ENCODE measurements at regions not wholly inside any gene's neighbourhood (a gene's known extent, or its start where the extent isn't known, plus 50 kb on each side); places are given as distances from the start of the nearest gene placed in this dataset.
A peak's percentile ranks its signal among the peaks of the same experiment; 100 is the strongest.

DNA sequence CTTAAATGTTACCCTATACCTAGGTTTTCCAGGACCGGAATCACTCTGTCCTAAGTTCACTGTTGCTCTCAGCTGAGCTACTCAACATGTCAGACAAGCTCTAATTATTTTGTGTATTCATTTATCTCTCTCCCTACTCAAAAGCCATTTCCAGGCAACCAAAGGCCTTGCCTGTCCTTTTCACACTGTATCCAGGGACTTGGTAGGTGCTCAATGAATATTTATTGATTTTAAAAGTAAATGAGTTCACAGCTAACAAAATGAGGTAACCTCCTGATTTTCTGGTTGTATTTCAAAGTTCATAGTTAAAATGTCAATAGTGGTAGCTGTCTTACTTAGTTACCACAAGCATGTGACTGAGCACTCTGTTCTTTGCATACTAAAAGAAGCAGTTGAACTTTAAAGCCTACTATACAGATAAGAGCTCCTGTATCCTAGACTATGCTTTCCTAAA, 522.2 kb downstream of the ACTL7B start:
- ChIA-PET CTCF (interaction anchor here (0.7 to 1.0 kb wide), 2 partner anchors 9 to 232 kb away, joined by 4 read pairs; no protein-coding TSS in a partner anchor), POLR2A (ENCODE audit: low non-redundant PET) (no interaction called here)
- H3K27ac ChIP-seq, result no peak overlapping the region
- no peak for DNase-seq (ENCODE audit: low spot score)
- TF ChIP-seq, protein P1, sequence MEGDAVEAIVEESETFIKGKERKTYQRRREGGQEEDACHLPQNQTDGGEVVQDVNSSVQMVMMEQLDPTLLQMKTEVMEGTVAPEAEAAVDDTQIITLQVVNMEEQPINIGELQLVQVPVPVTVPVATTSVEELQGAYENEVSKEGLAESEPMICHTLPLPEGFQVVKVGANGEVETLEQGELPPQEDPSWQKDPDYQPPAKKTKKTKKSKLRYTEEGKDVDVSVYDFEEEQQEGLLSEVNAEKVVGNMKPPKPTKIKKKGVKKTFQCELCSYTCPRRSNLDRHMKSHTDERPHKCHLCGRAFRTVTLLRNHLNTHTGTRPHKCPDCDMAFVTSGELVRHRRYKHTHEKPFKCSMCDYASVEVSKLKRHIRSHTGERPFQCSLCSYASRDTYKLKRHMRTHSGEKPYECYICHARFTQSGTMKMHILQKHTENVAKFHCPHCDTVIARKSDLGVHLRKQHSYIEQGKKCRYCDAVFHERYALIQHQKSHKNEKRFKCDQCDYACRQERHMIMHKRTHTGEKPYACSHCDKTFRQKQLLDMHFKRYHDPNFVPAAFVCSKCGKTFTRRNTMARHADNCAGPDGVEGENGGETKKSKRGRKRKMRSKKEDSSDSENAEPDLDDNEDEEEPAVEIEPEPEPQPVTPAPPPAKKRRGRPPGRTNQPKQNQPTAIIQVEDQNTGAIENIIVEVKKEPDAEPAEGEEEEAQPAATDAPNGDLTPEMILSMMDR (conservative IDR thresholded peaks at IDR 0.05; ENCODE audit: low read depth), result no peak

DNA sequence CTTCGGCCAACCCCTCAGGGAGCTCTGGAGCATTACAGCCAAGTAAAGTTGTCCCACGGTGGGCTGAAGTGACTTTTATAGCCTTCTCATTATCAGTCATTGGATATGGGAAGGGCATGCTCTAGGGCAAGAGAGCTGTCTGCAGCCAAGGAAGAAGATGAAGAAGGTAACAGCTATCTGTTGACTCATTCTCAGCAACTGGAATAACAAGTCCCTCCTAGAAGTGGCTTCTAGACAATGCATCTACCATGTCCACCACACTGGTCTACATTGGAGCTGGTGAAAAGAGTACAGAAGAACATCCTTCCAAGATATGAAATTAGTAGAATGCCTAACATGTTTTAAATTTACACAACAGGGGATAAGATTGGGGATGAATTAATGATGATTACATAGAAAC, 524.2 kb downstream of the ACTL7B start:
- POLR2A ChIA-PET (ENCODE audit: low non-redundant PET), result no interaction called here
- no peak for DNase-seq (ENCODE audit: low spot score)
- H3K27ac ChIP-seq, result no peak overlapping the region
- CTCF ChIA-PET, result no interaction called here
- TF ChIP-seq, protein P1 (conservative IDR thresholded peaks at IDR 0.05; ENCODE audit: low read depth), result no peak

DNA sequence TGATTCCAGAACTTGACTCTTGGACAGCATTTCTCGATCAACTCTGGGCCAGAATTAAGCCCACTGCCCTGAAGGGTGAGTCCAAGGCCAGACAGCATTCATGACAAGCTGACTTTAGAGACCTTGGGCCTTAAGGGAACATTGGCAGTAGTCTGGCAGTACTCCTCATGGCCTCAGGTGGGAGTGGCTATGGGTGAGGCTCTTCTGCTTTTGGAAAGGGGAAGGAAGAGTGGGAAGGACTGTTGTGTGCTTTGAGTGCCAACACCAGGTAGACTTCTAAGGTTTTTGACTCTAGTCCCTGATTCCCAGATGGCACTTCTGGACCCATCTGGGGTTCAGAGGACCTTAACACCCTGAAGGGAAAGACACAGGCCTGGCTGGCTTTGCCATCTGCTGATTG, 530.4 kb downstream of the ACTL7B start:
- TF ChIP-seq, protein P1 (conservative IDR thresholded peaks at IDR 0.05; ENCODE audit: low read depth), result no peak
- CTCF ChIA-PET, result interaction anchor here (0.5 to 1.2 kb wide), 2 partner anchors 8 to 351 kb away, joined by 3 to 4 read pairs; no protein-coding TSS in a partner anchor
- POLR2A ChIA-PET (ENCODE audit: low non-redundant PET), result no interaction called here
- no peak for DNase-seq (ENCODE audit: low spot score)
- no peak overlapping the region for H3K27ac ChIP-seq

DNA sequence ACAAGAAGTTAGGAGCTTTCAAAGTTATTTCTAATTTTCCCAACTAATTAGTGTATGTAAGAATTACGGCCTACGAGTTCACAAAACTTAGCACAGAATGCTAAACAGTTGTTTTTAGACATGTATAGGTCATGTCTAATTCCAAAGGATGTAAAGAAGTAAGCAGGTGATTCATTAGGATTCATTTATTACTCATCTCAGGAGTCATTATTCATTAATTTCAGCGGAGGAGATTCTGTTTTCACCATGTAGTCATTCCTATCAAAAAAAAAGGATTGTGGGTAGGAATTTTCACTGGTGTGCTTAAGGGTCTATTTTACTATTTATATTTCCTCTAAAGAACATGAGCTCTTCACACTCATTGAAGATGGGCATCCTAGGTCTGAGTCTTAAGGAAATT, 532.2 kb downstream of the ACTL7B start:
- H3K27ac ChIP-seq, result no peak overlapping the region
- ChIA-PET POLR2A (ENCODE audit: low non-redundant PET) (no interaction called here), CTCF (no interaction called here)
- TF ChIP-seq, protein P1 (conservative IDR thresholded peaks at IDR 0.05; ENCODE audit: low read depth), result no peak
- DNase-seq (ENCODE audit: low spot score), result peak; percentile 69

DNA sequence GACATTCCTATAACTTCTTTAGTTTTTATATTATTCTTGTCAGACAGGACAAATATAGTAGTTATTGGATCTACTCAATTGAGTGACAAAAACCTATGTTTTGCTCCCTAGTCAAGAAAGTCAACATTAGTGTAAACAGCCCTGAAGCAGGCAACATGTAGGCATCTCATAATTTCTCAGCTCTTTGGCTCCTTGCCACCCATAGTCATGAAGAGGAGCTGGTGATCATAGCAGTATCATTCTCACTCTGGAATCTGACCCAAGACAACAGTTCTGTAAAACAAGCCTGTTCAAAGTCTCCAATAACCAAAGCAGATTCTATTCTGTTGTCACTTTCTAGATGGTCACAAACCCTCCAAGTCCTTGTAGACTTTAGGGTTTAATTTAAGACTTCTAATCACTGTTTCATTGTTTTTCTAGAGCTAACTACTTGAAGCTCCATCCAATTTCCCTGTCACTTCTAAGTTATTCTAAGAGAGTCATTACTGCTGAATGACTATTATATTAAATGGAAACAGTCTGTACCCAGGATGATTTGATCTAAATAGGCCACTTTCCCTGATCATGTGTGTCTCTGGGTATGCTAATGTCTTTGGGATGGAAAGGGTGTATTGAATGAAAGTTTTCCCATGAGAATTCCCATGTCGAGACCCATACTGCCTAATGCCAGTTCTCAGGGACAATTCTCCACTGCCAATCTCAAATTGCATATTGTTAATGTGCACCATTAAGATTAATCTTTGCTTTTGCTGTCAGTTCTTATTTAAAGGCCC, 533.3 kb downstream of the ACTL7B start:
- CTCF ChIA-PET, result interaction anchor here (0.6 kb wide), 1 partner anchor 30 kb away, joined by 4 read pairs; no protein-coding TSS in a partner anchor
- TF ChIP-seq, protein P1 (conservative IDR thresholded peaks at IDR 0.05; ENCODE audit: low read depth), result no peak
- POLR2A ChIA-PET (ENCODE audit: low non-redundant PET), result no interaction called here
- H3K27ac ChIP-seq, result no peak overlapping the region
- DNase-seq (ENCODE audit: low spot score), result no peak

DNA sequence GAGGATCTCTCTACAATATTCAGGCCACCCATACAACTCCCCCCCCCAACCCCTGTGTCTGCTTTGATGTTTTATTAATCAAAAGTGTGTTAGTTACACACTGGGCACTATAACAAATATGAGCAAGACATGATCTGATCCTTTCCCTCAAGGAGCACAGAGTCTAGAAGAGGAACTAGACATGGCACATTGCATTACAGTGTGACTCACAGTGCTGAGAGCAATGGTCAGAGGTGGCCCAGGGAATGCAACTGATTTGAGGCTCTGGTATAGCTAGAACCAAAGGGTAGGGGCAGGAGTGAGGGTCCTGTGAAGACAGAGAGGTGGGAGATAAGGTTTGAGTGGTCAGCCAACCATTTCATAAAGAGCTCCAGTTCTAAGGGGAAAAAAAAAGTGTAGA, 539.2 kb downstream of the ACTL7B start:
- ChIA-PET CTCF (no interaction called here), POLR2A (ENCODE audit: low non-redundant PET) (no interaction called here)
- no peak overlapping the region for H3K27ac ChIP-seq
- no peak for DNase-seq (ENCODE audit: low spot score)
- TF ChIP-seq, protein P1 (conservative IDR thresholded peaks at IDR 0.05; ENCODE audit: low read depth), result no peak
